Stimulated activated CD4-positive, alpha-beta T cell treated with anti-CD3 and anti-CD28 coated beads, Interleukin-2, amount 100 ng/mL, for 48 hours (primary cell): ENCODE measurements at regions not wholly inside any gene's neighbourhood (a gene's known extent, or its start where the extent isn't known, plus 50 kb on each side); places are given as distances from the start of the nearest gene placed in this dataset.
"Not testable (repeated sequence)": the region's sequence is repeated elsewhere in the genome, so short reads cannot be mapped to it uniquely, and the experiment has no call there.

Source experiments
- DNase-seq, 2 donors: peaks; one replicate each; pipeline ENCODE4 v3.0.0-alpha.2; 2020

DNA sequence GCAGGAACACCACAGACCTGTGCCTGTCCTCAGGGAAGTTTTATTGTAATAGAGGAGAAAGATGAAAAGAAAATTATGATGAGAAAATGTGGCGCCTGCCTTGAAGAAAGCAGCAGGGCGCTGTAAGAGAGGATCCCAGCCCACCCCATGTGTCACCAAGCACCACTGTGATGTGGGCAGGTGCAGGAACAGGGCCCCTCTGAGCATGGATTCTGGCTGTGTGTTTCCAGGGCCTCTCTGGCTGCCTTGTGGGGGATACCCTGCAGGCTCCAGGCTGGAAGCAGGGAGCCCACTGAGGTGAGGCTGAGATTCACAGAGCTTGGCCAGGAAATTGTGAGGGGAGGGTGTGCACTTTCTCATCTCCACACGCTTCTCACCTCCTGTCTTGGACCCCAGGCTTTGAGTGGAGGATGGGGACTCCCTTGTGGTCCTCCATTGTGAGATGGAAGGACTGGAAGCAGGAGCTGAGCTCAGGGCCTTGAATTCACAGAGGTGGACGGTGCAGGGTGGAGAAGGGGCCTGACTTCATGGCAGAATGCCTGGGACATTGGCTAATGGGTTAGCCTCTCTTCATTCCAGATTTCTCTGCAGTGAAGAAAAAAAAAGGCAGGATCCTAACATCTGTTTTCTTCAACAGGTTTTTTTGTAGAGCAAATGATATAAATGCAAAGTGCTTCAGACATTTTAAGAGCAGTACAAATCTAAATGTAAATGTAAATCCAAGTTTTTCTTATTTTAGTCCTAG, 246.6 kb upstream of the B3GAT1 start:
- DNase-seq: no peak

DNA sequence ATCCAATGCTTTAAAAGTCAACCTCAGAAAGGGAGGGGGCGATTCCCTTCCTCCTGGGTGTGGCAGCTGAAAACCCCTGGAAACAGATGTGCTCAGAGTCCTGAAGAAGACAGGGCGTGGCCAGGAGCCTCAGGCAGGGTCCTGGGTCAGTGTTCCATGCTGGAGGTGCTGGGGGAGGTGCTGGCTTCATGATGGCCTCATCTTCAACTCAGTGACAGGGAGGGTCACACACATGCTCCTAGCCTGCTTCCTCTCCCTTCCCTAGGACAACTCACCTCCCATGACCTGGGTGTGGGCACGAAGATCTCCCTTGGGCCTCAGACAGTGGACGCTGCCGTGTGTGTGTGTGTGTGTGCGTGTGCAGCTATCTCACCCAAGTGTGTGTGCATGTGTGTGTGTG, 245.6 kb upstream of the B3GAT1 start:
- DNase-seq: no peak

DNA sequence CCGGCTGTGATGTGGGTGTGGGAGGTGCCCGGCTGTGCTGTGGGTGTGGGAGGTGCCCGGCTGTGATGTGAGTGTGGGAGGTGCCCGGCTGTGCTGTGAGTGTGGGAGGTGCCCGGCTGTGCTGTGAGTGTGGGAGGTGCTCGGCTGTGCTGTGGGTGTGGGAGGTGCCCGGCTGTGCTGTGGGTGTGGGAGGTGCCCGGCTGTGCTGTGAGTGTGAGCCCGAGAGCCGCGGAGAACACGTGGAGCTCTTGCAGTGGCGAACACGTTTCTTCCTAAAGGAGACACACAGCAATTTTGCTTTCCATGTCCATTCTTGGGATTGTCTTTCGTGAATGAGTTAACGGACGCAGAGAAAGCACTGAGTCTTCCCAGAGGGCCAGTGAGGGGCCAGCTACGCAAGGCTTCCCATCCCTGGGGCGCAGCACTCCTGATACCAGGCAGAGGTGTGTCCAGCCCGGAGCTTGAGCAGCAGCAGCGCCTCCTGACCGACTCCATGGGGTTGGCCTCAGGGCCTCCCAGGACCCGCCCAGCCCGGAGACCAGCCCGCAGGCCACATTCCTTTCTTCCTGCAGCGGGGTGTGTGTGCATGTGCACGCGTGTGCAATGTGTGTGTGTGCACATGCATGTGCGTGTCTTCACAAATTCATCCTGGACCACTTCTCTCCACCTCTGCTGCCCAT, 245.0 kb upstream of the B3GAT1 start:
- no peak for DNase-seq

DNA sequence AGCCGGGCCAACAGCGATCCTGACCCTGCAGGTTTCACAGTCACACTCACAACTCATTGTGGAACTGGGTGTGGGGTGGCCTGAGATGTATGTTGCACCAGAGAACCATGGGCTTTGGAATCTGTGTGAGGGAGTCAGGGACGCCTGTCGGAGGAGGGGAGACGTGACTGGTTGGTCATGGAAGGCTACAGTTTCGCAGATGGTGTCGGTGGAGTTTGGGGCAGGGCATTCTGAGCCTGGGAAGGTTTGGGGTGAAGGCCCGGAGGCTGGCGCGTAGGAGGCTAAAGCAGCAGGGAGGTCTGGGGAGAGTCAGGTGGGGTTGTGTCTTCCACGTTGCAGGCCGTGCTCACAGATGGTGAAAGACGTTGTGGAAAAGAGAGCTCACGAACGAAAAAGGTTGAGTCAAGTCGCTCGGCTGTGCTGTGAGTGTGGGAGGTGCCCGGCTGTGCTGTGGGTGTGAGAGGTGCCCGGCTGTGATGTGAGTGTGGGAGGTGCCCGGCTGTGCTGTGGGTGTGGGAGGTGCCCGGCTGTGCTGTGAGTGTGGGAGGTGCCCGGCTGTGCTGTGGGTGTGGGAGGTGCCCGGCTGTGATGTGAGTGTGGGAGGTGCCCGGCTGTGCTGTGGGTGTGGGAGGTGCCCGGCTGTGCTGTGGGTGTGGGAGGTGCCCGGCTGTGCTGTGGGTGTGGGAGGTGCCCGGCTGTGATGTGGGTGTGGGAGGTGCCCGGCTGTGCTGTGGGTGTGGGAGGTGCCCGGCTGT, 244.2 kb upstream of the B3GAT1 start:
- DNase-seq: not testable (repeated sequence)

DNA sequence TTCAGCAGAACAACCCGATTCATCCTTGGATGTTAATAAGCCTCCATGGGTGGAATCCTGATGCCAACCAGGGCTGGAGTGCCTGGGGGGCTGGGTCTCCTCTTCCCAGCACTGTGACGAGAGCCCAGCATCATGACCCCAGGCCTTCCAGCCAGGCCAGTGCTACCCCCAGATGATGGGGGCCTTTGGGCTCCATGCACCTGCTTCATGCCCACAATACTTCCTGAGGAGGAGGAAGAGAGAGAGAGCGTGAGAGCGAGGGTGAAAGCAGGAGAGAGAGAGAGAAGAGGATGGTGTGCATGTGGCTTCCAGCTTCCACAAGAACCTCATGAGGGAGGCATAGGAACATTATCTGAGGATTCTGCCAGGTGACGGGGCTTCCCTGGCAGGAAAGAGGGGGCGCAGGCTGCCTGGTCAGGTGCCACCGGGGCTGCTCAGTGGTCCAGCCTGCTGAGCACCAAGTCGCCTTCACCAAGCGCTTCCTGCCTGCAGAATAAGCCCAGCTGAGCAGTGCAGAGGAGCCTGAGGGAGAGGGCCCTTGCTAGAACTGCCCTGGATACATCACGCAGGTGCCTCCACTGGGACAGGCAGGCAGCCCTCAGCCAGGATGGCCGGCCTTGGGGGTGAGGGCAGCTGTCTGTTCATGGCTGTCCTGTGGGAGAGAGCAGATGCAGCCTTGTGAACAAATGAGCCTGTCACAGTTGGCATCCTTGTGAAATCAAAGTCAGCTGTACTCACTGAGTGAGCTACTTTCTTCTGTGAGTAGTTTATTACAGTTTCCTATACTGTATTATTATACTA, 243.3 kb upstream of the B3GAT1 start:
- no peak for DNase-seq

- peak; percentile 1 to 18 for DNase-seq
These were observed 242.3 kb upstream of the B3GAT1 start for GRCh38 chr11:134654161-134654915.

DNA sequence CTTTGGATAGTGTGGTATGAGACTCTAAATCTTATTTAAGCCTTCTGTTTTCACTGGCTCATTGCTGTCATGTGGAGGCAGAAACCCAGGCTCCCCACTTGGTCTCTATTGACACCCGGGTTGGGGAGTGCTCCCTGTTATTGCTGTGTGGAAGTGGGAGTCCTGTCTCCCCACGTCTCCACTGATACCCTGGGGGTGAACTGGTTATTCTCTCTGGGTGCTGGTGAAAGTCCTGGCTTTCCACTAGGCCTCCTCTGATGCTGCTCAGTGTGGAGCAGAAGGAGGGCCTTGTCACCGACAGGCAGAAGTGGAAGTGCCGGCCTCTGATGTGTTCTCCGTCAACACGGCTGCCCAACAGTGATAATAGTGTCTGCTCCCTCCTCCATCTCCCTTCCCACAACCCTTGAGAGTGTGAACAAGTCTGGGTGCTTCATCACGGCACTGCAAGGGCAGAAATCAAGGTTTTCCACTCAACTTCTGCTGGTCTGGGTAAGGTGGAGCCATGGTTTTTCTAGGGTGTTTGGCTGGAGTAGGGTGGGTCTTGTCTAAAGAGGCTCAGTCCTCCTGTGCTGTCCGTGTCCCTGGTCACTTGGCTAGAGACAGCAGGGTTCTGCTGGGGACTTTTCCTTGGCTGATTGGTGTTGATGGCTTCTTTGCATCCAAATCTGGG, 240.7 kb upstream of the B3GAT1 start:
- DNase-seq: no peak

- DNase-seq: no peak
These were observed 235.2 kb upstream of the B3GAT1 start for GRCh38 chr11:134647066-134647743.

DNA sequence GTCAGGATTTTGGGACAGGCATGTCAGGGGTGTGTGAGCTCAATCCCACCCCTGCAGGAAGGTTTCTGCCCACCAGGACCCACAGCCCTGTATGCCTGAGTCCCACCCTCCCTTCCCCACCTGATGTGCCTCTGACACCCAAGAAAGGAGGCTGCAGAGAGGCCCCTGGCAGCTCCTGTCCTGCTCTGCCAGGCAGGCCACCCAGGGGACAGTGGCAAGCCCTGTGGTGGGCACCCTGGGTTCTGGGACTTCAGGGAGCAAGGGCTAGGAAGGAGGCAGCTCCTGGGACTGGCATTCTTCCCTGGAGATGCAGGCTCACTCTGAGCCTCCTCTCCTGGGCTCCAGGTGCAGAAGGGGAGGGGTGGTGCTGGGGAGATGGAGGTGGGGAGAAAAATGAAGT, 234.5 kb upstream of the B3GAT1 start:
- no peak for DNase-seq

- no peak for DNase-seq
These were observed 233.5 kb upstream of the B3GAT1 start for GRCh38 chr11:134645576-134645975.

- DNase-seq: no peak
These were observed 232.7 kb upstream of the B3GAT1 start for GRCh38 chr11:134644476-134645456.

DNA sequence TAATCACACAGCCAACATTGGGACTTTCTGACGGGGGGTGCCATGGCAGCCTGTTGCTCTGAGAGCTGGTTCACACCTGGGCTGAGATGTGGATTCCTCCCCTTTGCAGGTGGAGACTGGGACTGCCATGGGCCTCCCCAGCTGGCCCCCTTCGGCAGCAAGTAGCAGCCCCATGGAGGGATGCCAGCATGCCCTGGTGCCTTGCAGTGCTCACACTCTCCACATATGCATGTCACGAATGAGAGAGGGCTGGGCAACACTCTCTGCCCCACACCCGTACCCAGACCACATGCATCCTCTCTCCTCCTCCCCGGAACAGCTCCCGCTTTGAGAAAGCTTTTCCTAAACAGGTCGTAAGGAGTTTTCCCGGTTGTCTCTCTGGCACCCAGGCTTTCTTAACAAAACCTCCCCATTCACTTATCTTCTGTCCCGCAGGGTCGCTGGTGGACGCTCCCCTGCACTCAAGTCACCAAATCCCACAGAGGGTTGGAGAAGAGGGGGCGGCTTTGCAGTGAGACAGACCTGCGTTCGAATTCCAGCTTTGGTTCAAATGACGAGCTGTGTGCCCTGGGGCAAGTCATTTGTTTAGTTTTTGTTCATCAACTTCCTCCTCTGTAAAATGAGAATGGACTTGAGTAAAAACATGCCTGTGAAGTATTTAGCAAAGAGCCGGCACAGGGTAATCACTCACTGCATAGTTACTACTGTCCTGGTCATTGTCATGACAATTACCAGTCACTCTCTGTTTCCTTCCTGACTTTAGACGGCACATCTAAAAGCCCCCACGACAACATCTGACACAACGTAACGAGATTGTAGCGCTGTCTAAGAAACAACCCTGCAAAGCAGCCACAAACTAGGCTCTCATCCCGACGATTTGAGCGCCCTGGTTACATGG, 231.3 kb upstream of the B3GAT1 start:
- DNase-seq: no peak

DNA sequence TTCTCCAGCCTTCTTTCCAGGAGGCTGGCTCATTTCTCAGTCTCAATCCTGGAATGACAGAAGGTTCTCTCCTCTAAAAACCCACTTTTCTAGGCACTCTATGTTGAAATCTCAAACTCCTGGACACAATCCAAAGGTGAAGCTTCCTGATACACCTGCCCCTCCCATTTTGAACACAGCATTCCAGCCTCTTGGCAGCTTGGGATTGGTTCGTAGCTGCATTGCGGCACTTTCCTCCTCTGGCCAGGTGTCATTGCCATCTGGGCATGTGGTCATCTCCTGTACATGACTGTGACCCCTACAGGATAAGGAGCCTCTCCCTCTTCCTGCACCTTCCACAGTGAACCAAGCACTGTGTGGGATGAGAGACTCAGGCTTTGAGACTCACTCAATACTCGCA, 230.2 kb upstream of the B3GAT1 start:
- DNase-seq: no peak

DNA sequence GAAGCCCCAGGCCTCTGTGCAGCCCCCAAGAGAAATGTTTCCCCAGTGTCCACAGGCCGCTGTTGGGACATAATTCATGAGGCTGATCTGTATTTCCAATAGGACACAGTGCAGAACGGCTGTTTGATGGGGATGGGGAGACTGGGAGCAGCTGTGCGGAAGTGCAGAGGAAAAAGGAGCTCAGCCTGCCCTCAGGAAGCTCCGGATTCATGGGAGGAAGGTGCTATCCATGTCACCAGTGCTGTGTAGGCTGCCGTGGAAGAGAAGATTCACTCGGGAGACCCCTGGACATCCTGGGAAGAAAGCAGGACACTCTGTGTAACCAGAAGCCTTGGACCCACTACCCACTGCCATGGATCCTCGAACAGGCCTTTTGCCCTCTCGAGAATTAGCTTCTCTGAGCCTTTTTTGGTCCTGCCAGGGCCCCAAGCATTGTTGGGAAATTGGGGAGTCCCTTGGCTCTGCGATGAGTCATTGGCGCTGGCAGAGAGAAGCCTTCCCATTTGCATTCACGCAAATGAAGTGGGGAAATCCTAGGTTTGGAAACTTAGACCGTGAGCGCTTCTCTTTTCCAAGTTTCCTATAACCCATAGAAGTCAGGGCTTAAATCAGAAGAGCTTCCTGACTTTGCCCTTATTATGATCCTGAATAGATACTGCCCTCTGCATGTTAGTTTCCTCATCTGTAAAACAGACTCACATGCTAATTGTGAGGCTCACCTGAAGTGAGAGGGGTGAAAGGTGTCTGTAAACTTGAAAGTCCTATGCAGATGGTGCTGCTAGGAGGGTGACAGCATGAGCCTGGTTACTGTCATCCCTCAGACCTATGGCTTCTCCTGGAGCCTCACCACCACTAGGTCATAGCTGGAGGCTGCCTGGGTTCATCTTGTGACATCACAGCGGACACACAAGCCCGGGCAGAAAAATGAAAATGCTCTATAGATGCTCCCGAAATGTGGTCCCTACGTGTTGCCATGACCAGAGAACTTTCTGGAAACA, 229.2 kb upstream of the B3GAT1 start:
- no peak for DNase-seq

DNA sequence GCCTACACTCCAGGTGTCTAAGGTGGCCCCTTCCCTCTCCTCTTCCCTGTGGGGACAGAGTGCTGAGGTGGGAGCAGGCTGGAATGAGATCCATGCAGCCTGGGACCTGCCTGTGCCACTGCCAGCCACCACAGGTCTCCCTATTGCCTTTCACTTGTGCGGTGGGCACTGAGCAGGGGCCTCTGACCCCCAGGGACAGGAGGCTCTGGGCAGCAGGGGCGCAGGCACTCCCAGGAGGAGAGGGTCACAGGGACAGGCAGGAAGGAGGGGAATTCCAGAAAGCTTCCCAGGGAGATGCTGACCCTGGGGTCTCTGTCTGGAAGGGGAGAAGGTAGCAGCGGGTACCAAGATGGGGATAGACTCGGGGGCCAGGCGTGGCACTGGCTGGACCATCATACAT, 228.5 kb upstream of the B3GAT1 start:
- no peak for DNase-seq

- no peak for DNase-seq
These were observed 227.7 kb upstream of the B3GAT1 start for GRCh38 chr11:134639586-134640330.
